ENCODE measurements at regions not wholly inside any gene's neighbourhood (a gene's known extent, or its start where the extent isn't known, plus 50 kb on each side); places are given as distances from the start of the nearest gene placed in this dataset.

DNA sequence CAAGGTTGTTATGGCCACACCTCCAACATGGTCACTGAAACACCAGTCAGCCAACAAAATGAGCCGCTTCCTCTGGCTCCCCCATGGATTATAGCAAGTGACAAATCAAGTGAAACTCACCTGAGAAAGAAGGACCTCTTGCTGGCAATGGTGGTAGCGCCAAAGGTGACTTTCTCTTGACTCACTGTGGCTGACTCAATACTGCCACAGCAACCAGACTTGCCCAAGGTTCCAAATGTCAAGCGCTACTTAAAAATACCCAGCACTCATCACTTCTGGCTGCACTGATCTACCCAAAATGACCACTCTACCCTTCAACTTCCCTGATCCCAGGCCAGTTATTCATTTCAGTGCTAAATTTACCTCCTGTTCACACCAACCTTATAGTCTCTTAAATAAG, 495.5 kb downstream of the FOXO1 start:
- TF ChIP-seq, protein P1, sequence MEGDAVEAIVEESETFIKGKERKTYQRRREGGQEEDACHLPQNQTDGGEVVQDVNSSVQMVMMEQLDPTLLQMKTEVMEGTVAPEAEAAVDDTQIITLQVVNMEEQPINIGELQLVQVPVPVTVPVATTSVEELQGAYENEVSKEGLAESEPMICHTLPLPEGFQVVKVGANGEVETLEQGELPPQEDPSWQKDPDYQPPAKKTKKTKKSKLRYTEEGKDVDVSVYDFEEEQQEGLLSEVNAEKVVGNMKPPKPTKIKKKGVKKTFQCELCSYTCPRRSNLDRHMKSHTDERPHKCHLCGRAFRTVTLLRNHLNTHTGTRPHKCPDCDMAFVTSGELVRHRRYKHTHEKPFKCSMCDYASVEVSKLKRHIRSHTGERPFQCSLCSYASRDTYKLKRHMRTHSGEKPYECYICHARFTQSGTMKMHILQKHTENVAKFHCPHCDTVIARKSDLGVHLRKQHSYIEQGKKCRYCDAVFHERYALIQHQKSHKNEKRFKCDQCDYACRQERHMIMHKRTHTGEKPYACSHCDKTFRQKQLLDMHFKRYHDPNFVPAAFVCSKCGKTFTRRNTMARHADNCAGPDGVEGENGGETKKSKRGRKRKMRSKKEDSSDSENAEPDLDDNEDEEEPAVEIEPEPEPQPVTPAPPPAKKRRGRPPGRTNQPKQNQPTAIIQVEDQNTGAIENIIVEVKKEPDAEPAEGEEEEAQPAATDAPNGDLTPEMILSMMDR (conservative IDR thresholded peaks at IDR 0.05; ENCODE audit: low read length): no peak
- TF ChIP-seq EZH2phosphoT487 (IDR thresholded peaks at IDR 0.05; ENCODE audit: borderline replicate concordance, low read depth, low read length): no peak
